H1 (cell line): ENCODE measurements at regions not wholly inside any gene's neighbourhood (a gene's known extent, or its start where the extent isn't known, plus 50 kb on each side); places are given as distances from the start of the nearest gene placed in this dataset.

Source experiments
- CTCF ChIA-PET: fragments of 300-600 bp; sonication (Branson Sonifier 250); formaldehyde crosslinking; loops from one replicate; lab custom pipeline; 2021; ENCODE audit not compliant: partially characterized antibody; lab: Charles Lee
- POLR2A ChIA-PET: fragments of 300-600 bp; sonication (Branson Sonifier 250); formaldehyde crosslinking; loops from one replicate; lab custom pipeline; 2021; ENCODE audit warnings: inconsistent platforms; ENCODE audit not compliant: partially characterized antibody; lab: Charles Lee
- DNase-seq, 2 experiments: peaks; one replicate each; pipeline versions ENCODE4 v3.0.0 to v3.0.0-alpha.2; 2010 to 2022; ENCODE audit warnings: low spot score in 2 of 2, low read depth in 1 of 2, mixed read lengths in 1 of 2
- FAIRE-seq: peaks from 2 replicates; lab custom pipeline; 2011; peaks lifted over from hg19 to GRCh38; lab: Jason Lieb, UNC
- H2AFZ ChIP-seq: 2 replicates; pipeline ENCODE4 v1.8.1; 2012; ENCODE audit warnings: low read length, inconsistent platforms
- H2AK5ac ChIP-seq: 2 replicates; pipeline ENCODE4 v1.6.1; 2013; ENCODE audit warnings: low read depth, low read length
- H2BK120ac ChIP-seq: replicated peaks from 2 replicates; pipeline ENCODE3; 2013; ENCODE audit warnings: low read depth, low read length, inconsistent platforms
- H2BK12ac ChIP-seq: 2 replicates; pipeline ENCODE4 v1.6.1; 2013; ENCODE audit warnings: low read depth, low read length
- H2BK15ac ChIP-seq: 2 replicates; pipeline ENCODE4 v1.6.1; 2013; ENCODE audit warnings: low read length
- H2BK20ac ChIP-seq: 2 replicates; pipeline ENCODE4 v1.6.1; 2013; ENCODE audit warnings: low read length
- H2BK5ac ChIP-seq: 2 replicates; pipeline ENCODE4 v1.6.1; 2013; ENCODE audit warnings: low read depth, low read length
- H3K14ac ChIP-seq: 2 replicates; pipeline ENCODE4 v1.6.1; 2013; ENCODE audit warnings: inconsistent platforms; ENCODE audit not compliant: insufficient read length
- H3K18ac ChIP-seq: 2 replicates; pipeline ENCODE4 v1.6.1; 2013; ENCODE audit warnings: low read length; ENCODE audit errors: extremely low read depth
- H3K23ac ChIP-seq: 2 replicates; pipeline ENCODE4 v1.6.1; 2013; ENCODE audit warnings: inconsistent platforms; ENCODE audit not compliant: insufficient read length
- H3K23me2 ChIP-seq: 2 replicates; pipeline ENCODE4 v1.6.1; 2013; ENCODE audit warnings: low read depth, low read length
- H3K27ac ChIP-seq: 2 replicates; pipeline ENCODE4 v1.6.1; 2011; ENCODE audit warnings: low read depth, low read length, inconsistent platforms
- H3K27me3 ChIP-seq, 4 experiments: replicated peaks in 1 of 4; 1 replicate in 1 of 4; 2 replicates in 3 of 4; pipeline versions ENCODE4 v1.6.1 to v1.8.1; 2011 to 2013; ENCODE audit warnings: low read length in 3 of 4, mild to moderate bottlenecking in 3 of 4, inconsistent platforms in 2 of 4, mixed read lengths in 2 of 4, moderate library complexity in 1 of 4; ENCODE audit not compliant: control insufficient read depth in 3 of 4, insufficient read depth in 3 of 4; ENCODE audit errors: extremely low read depth in 1 of 4
- H3K36me3 ChIP-seq, 4 experiments: 2 replicates each; pipeline versions ENCODE4 v1.6.1 to v1.8.1; 2011 to 2013; ENCODE audit warnings: mild to moderate bottlenecking in 4 of 4, low read length in 3 of 4, moderate library complexity in 2 of 4, control low read depth in 1 of 4, inconsistent platforms in 1 of 4; ENCODE audit not compliant: insufficient read depth in 4 of 4, control insufficient read depth in 2 of 4
- H3K4ac ChIP-seq: replicated peaks from 2 replicates; pipeline ENCODE3; 2013; ENCODE audit warnings: low read length, low read depth, mixed read lengths, inconsistent platforms; ENCODE audit not compliant: insufficient read length
- H3K4me1 ChIP-seq, 4 experiments: replicated peaks in 1 of 4; 1 replicate in 1 of 4; 2 replicates in 3 of 4; pipeline versions ENCODE4 v1.6.1 to v1.8.1; 2011 to 2013; ENCODE audit warnings: low read length in 3 of 4, inconsistent platforms in 2 of 4, mixed read lengths in 1 of 4; ENCODE audit not compliant: insufficient read depth in 4 of 4, control insufficient read depth in 3 of 4
- H3K4me2 ChIP-seq, 2 experiments: 2 replicates each; pipeline versions ENCODE4 v1.6.1 to v1.8.1; 2011 to 2013; ENCODE audit warnings: low read depth in 2 of 2, low read length in 2 of 2, control low read depth in 1 of 2, inconsistent platforms in 1 of 2, mild to moderate bottlenecking in 1 of 2; ENCODE audit not compliant: insufficient read depth in 1 of 2
- H3K4me3 ChIP-seq, 4 experiments: fragments of 200-600, 300-600 bp in 1 of 4; sonication (generic), shearing (Covaris generic), sonication (Bioruptor Twin) in 1 of 4; 2 replicates each; pipeline versions ENCODE4 v1.5.1 to v1.8.1; 2011 to 2016; ENCODE audit warnings: low read length in 4 of 4, low read depth in 3 of 4, control low read depth in 2 of 4, inconsistent platforms in 2 of 4, mild to moderate bottlenecking in 2 of 4, mixed read lengths in 1 of 4, moderate library complexity in 1 of 4; ENCODE audit not compliant: insufficient read depth in 2 of 4; ENCODE audit errors: extremely low read depth in 1 of 4
- H3K56ac ChIP-seq: replicated peaks from 2 replicates; pipeline ENCODE3; 2013; ENCODE audit warnings: low read depth, mild to moderate bottlenecking, mixed read lengths, low read length, inconsistent platforms; ENCODE audit not compliant: insufficient read length
- H3K79me1 ChIP-seq: 2 replicates; pipeline ENCODE4 v1.6.1; 2013; ENCODE audit warnings: low read depth, low read length, control low read depth
- H3K79me2 ChIP-seq, 2 experiments: 2 replicates each; pipeline versions ENCODE4 v1.6.1 to v1.8.1; 2012 to 2013; ENCODE audit warnings: low read length in 2 of 2, mild to moderate bottlenecking in 2 of 2, inconsistent platforms in 1 of 2; ENCODE audit not compliant: insufficient read depth in 2 of 2, control insufficient read depth in 1 of 2
- H3K9ac ChIP-seq, 4 experiments: replicated peaks in 1 of 4; 1 replicate in 1 of 4; 2 replicates in 3 of 4; pipeline versions ENCODE4 v1.6.1 to v1.8.1; 2011 to 2013; ENCODE audit warnings: low read depth in 3 of 4, low read length in 3 of 4, control low read depth in 2 of 4, mild to moderate bottlenecking in 2 of 4, moderate library complexity in 2 of 4, inconsistent platforms in 1 of 4; ENCODE audit errors: extremely low read depth in 1 of 4
- H3K9me3 ChIP-seq, 2 experiments: 2 replicates each; pipeline versions ENCODE4 v1.6.1 to v1.8.1; 2012 to 2013; ENCODE audit warnings: mild to moderate bottlenecking in 2 of 2, moderate library complexity in 2 of 2, control low read depth in 1 of 2, inconsistent platforms in 1 of 2, low read depth in 1 of 2, low read length in 1 of 2, mixed read lengths in 1 of 2; ENCODE audit not compliant: insufficient read depth in 2 of 2
- H4K20me1 ChIP-seq, 2 experiments: replicated peaks in 1 of 2; 2 replicates each; pipeline versions ENCODE3 to v1.8.1; 2011 to 2013; ENCODE audit warnings: inconsistent platforms in 2 of 2, low read length in 2 of 2, mild to moderate bottlenecking in 1 of 2; ENCODE audit not compliant: insufficient read depth in 2 of 2, control insufficient read depth in 1 of 2
- H4K5ac ChIP-seq: 2 replicates; pipeline ENCODE4 v1.6.1; 2013; ENCODE audit warnings: low read length, low read depth, mixed read lengths, inconsistent platforms; ENCODE audit not compliant: insufficient read length
- H4K8ac ChIP-seq: 2 replicates; pipeline ENCODE4 v1.8.0; 2013; ENCODE audit warnings: mild to moderate bottlenecking, moderate library complexity, low read length, inconsistent platforms; ENCODE audit not compliant: insufficient read depth; ENCODE audit errors: extremely low read depth
- H4K91ac ChIP-seq: replicated peaks from 2 replicates; pipeline ENCODE3; 2013; ENCODE audit warnings: low read length, mixed read lengths, inconsistent platforms; ENCODE audit not compliant: insufficient read length
- CEBPB ChIP-seq: IDR thresholded peaks from 2 replicates; pipeline ENCODE4 v1.6.1; 2012; ENCODE audit warnings: low read depth, low read length
- SP4 ChIP-seq: IDR thresholded peaks from 2 replicates; pipeline ENCODE4 v1.6.1; 2012; ENCODE audit warnings: low read length, inconsistent platforms
- TAF7 ChIP-seq: optimal IDR thresholded peaks from 2 replicates; pipeline ENCODE3; 2011; ENCODE audit warnings: low read depth, mild to moderate bottlenecking, inconsistent platforms, low read length, moderate library complexity, borderline replicate concordance
- TEAD4 ChIP-seq: IDR thresholded peaks from 2 replicates; pipeline ENCODE4 v1.6.1; 2012; ENCODE audit warnings: low read depth, low read length, inconsistent platforms, mixed read lengths
- WGBS, 2 experiments: shearing (Covaris generic) in 1 of 2; methylation state at CpG; one replicate each; pipeline versions ENCODE4 v1.1.6 to v1.1.7; 2013 to 2015; ENCODE audit warnings: low lambda C conversion rate in 2 of 2, mixed read lengths in 2 of 2, inconsistent platforms in 1 of 2, low coverage in 1 of 2, missing lambda C conversion rate in 1 of 2; ENCODE audit not compliant: insufficient replicate concordance in 2 of 2, insufficient coverage in 1 of 2, insufficient read length in 1 of 2; ENCODE audit errors: extremely low coverage in 1 of 2, missing lambda C conversion rate in 1 of 2; 5-methylcytosine and 5-hydroxymethylcytosine counted together

- peaks cover 0 to 2% (median 0%) of the 10 kb centered on the region in 4 experiments; a peak in 1 of 7 replicates for H3K4me1 ChIP-seq
- no peaks in the 10 kb centered on the region for H3K36me3 ChIP-seq
- H3K4me3 ChIP-seq, result no peak overlapping the region
- no peaks in the 10 kb centered on the region for H3K79me2 ChIP-seq
- no peak overlapping the region for H2BK5ac ChIP-seq
- no peak overlapping the region for H2AFZ ChIP-seq
- H3K56ac ChIP-seq, result no peak overlapping the region
- no peak overlapping the region for H3K9ac ChIP-seq
- no peak overlapping the region for H3K4ac ChIP-seq
- no peaks in the 10 kb centered on the region for H3K23me2 ChIP-seq
- no peak overlapping the region for H3K14ac ChIP-seq
- no peak overlapping the region for H2BK20ac ChIP-seq
- H4K91ac ChIP-seq, result no peak overlapping the region
- H2AK5ac ChIP-seq, result no peak overlapping the region
- no peak overlapping the region for H2BK12ac ChIP-seq
- H2BK120ac ChIP-seq, result no peak overlapping the region
- H4K20me1 ChIP-seq, result no peaks in the 10 kb centered on the region
- no peaks in the 10 kb centered on the region for H3K79me1 ChIP-seq
- no peaks in the 10 kb centered on the region for H3K9me3 ChIP-seq
- no peak overlapping the region for H3K23ac ChIP-seq
- H3K27ac ChIP-seq, result no peak overlapping the region
- H4K5ac ChIP-seq, result no peak overlapping the region
- WGBS, 2 experiments, result 91% methylated on average over 8 of the region's 8 CpGs; no CpG with 5 or more reads in 1 of the 2 experiments
- ChIA-PET POLR2A (no interaction called here), CTCF (interaction anchor here (0.6 to 4.3 kb wide), 26 partner anchors 9 to 412 kb away, joined by 3 to 91 read pairs (median 4); no protein-coding TSS in a partner anchor)
- no peak overlapping the region for H3K18ac ChIP-seq
- H4K8ac ChIP-seq, result no peak overlapping the region
- FAIRE-seq, result no peak
- no peak overlapping the region for H2BK15ac ChIP-seq
- H3K4me2 ChIP-seq, result no peak overlapping the region
- no peaks in the 10 kb centered on the region for H3K27me3 ChIP-seq
- no peak for DNase-seq
- TF ChIP-seq TAF7 (no peak), CEBPB (no peak), TEAD4 (no peak), SP4 (no peak)
Measured at GRCh38 chr4:183841001-183841400, 64.1 kb upstream of the STOX2 start.
